ENCODE measurements at regions not wholly inside any gene's neighbourhood (a gene's known extent, or its start where the extent isn't known, plus 50 kb on each side); places are given as distances from the start of the nearest gene placed in this dataset.

DNA sequence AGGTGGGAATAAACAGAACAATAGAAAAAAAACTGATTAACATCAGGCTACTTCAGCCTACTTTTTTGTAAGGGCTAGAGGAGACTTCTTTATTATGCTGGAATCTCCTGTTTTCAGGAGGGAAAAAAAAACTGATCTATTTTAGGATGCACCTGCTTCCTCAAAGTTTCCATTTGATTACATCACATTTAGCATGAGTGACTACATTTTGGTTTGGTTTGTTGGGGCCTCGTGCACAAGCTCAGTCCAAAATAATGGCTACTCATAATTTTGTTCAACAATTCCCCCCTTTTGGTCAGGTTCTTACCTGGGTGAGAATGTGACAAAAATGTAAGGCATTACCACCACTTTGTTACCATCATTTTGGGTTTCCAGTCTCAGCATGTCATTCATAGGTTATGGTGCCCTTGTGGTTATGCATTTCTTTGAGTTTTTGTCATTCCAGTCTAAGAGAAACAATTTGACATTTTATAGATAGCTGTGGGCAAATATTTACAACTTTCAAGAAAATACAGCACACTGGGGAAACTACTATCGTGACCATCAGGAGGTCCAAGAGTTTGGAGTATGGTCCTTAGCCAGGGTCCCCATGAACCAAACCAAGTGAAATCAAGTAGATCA lies 93.6 kb upstream of the ATP11B start:
- ATAC-seq (ENCODE audit: low FRiP score), result no peak
- DNase-seq (ENCODE audit: low spot score), result no peak
- TF ChIP-seq, protein P1, sequence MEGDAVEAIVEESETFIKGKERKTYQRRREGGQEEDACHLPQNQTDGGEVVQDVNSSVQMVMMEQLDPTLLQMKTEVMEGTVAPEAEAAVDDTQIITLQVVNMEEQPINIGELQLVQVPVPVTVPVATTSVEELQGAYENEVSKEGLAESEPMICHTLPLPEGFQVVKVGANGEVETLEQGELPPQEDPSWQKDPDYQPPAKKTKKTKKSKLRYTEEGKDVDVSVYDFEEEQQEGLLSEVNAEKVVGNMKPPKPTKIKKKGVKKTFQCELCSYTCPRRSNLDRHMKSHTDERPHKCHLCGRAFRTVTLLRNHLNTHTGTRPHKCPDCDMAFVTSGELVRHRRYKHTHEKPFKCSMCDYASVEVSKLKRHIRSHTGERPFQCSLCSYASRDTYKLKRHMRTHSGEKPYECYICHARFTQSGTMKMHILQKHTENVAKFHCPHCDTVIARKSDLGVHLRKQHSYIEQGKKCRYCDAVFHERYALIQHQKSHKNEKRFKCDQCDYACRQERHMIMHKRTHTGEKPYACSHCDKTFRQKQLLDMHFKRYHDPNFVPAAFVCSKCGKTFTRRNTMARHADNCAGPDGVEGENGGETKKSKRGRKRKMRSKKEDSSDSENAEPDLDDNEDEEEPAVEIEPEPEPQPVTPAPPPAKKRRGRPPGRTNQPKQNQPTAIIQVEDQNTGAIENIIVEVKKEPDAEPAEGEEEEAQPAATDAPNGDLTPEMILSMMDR (IDR thresholded peaks at IDR 0.05), result no peak

DNA sequence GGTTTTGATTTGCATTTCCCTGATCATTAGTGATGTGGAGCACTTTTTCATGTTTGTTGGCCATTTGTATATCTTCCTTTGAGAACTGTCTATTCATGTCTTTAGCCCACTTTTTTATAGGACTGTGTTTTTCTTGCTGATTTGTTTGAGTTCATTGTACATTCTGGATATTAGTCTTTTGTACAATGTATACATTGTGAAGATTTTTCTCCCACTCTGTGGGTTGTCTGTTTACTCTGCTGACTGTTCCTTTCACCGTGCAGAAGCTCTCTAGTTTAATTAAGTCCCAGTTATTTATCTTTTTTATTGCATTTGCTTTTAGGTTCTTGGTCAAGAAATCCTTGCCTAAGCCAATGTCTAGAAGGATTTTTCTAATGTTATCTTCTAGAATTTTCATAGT lies 91.1 kb upstream of the ATP11B start:
- ATAC-seq (ENCODE audit: low FRiP score) (no peak), DNase-seq (ENCODE audit: low spot score) (no peak)
- TF ChIP-seq, protein P1 (IDR thresholded peaks at IDR 0.05), result no peak

DNA sequence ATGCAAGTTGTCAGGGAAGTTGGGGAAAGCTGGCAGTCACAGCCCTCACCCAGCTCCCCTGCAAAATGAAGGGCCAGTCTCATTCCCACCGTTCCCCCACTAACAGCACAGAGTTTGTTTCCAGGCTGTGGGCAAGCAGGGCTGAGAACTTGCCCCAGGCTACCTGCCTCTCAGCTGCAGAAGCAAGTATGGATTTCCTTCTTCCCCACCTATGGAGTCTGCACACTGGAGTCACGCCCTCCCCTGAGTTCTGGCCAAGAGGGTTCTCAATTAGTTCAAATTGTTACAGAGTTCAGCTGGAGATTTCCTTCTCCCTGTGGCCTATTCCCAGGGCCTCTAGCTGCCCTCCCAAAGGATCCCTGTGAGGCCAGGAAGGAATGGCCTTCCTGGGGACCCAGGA lies 90.1 kb upstream of the ATP11B start:
- TF ChIP-seq, protein P1 (IDR thresholded peaks at IDR 0.05), result no peak

DNA sequence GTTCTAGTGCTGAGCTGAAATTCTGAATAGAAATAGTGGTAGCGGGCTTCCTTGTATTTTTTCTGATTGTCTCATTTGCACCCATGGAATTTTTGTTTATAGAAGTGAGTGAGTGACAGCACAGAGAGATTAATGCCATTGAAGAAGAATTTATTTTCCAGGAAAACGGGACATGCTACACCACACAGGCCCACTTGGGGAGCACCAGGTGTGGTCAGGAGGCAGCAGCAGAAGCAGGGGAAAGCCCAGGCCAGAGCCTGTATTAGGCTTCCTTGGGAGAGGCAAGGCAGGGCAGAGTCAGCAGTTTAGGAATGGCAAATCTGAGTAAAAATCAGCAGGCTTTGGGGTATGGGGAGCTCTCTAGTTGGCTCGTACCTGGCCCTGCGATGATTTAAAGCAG lies 88.4 kb upstream of the ATP11B start:
- ATAC-seq (ENCODE audit: low FRiP score), result no peak
- TF ChIP-seq, protein P1 (IDR thresholded peaks at IDR 0.05), result no peak
- DNase-seq (ENCODE audit: low spot score), result no peak

More for the DNA sequence above, 90.1 kb upstream of the ATP11B start:
- DNase-seq (ENCODE audit: low spot score), result no peak
- no peak for ATAC-seq (ENCODE audit: low FRiP score)

DNA sequence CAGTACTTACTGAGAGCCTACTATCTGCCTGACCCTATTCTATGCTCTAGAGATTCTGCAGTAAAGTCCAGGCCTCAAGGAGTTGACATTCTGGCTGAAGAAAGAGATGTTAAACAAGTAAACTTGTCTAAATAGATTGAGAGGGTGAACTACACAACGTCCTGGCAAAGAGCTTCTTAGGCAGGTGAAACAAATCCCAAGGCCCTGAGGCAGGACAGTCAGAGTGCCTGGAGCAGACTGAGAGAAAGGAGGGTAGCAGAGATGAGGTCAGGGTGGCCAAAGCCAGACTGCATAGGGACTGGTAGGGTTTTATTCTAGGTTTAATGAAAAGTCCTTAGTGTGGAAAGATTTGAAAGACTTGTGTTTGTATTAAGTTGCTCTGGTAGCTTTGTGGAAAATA lies 84.5 kb upstream of the ATP11B start:
- ATAC-seq (ENCODE audit: low FRiP score) (no peak), DNase-seq (ENCODE audit: low spot score) (no peak)
- TF ChIP-seq, protein P1 (IDR thresholded peaks at IDR 0.05), result no peak

DNA sequence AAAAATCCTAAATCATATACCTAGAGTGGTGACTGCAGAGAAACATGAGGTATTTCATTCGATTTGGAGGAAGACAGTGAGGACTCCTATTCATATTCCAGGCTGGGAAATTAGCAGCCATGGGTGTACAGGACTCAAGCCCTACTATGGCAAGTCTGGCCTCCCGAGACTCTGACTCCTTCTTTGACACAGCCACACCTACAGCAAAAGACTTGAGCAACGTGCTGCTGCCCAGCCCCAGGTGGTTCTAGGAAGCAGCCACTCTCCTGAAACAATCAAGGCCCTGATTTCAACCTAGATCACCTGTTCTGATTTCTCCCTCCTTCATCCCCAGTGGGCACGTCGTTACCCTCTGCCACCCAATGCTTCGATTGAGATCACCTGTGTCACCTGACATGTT lies 84.0 kb upstream of the ATP11B start:
- no peak for DNase-seq (ENCODE audit: low spot score)
- TF ChIP-seq, protein P1 (IDR thresholded peaks at IDR 0.05), result no peak
- ATAC-seq (ENCODE audit: low FRiP score), result no peak

DNA sequence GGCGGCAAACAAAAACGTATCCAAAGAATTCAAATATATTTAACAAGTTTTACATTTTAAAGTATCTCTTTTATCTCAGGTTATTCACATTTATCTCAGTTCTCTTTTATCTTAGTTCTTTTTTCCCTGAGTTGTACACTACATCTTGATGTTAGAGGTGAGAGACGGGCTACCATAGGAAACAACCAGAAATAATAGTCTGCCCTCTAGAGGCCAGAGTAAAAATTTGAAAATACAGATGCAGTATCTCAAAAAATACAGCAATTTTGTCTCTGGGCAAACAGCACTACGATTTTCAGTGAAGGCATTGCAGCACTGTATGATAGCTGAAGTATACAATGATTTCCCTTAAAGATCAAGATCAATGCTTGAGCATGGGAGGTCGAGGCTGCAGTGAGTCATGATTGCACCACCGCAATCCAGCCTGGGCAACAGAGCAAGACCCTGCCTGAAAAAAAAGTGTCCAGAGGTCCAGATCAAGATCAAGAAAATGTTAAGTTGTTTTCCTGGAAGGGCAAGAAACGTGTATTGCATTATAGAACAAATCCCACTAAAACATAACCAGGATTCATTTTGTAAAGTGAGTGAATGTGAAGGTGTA lies 82.6 kb upstream of the ATP11B start:
- no peak for DNase-seq (ENCODE audit: low spot score)
- TF ChIP-seq, protein P1 (IDR thresholded peaks at IDR 0.05), result no peak
- ATAC-seq (ENCODE audit: low FRiP score), result no peak
